CD4-positive, CD25-positive, alpha-beta regulatory T cell (primary cell): ENCODE measurements at regions not wholly inside any gene's neighbourhood (a gene's known extent, or its start where the extent isn't known, plus 50 kb on each side); places are given as distances from the start of the nearest gene placed in this dataset.

Source experiments
- ATAC-seq, 2 donors: fragments of 150-1000 bp; cut with Tn5 transposase; one replicate each; pipeline ENCODE4 v1.10.0; 2021; ENCODE audit warnings: low read depth in 2 of 2, moderate number of reproducible peaks in 2 of 2, moderate library complexity in 1 of 2
- DNase-seq, 3 donors: peaks; one replicate each; pipeline versions ENCODE4 v3.0.0 to v3.0.0-alpha.2; 2012 to 2022; ENCODE audit warnings: mixed read lengths in 1 of 3
- H3K27ac ChIP-seq: one replicate; pipeline ENCODE4 v1.7.0; 2013; ENCODE audit warnings: mild to moderate bottlenecking, low read length; ENCODE audit not compliant: insufficient read depth, poor library complexity, severe bottlenecking
- H3K27me3 ChIP-seq: one replicate; pipeline ENCODE4 v1.7.0; 2013; ENCODE audit warnings: low read length; ENCODE audit not compliant: control insufficient read depth, insufficient read depth
- H3K36me3 ChIP-seq: one replicate; pipeline ENCODE4 v1.7.0; 2013; ENCODE audit warnings: mild to moderate bottlenecking, low read length, moderate library complexity; ENCODE audit not compliant: control insufficient read depth, insufficient read depth
- H3K4me1 ChIP-seq: 2 replicates; pipeline ENCODE4 v1.7.0; 2013; ENCODE audit warnings: mild to moderate bottlenecking, low read length; ENCODE audit not compliant: insufficient read depth, control insufficient read depth, poor library complexity, severe bottlenecking
- H3K4me3 ChIP-seq: one replicate; pipeline ENCODE4 v1.7.0; 2013; ENCODE audit warnings: low read depth, mild to moderate bottlenecking, low read length, moderate library complexity
- H3K9me3 ChIP-seq, 2 experiments: 1 replicate in 1 of 2; 2 replicates in 1 of 2; pipeline ENCODE4 v1.7.0; 2013; ENCODE audit warnings: low read length in 2 of 2, mild to moderate bottlenecking in 1 of 2, moderate library complexity in 1 of 2; ENCODE audit not compliant: control insufficient read depth in 2 of 2
- H3K27ac Mint-ChIP-seq, 3 donors: one replicate each; pipeline ENCODE4 v1.8.0; 2020 to 2022; ENCODE audit warnings: mild to moderate bottlenecking in 3 of 3, mixed read lengths in 3 of 3, moderate library complexity in 2 of 3
- H3K27me3 Mint-ChIP-seq: one replicate; pipeline ENCODE4 v1.8.0; 2022; ENCODE audit warnings: mild to moderate bottlenecking, mixed read lengths
- H3K36me3 Mint-ChIP-seq: one replicate; pipeline ENCODE4 v1.8.0; 2020; ENCODE audit warnings: mixed read lengths
- H3K4me1 Mint-ChIP-seq, 4 donors: one replicate each; pipeline ENCODE4 v1.8.0; 2020 to 2022; ENCODE audit warnings: mixed read lengths in 4 of 4, mild to moderate bottlenecking in 1 of 4
- H3K4me3 Mint-ChIP-seq, 4 donors: one replicate each; pipeline ENCODE4 v1.8.0; 2020 to 2022; ENCODE audit warnings: mild to moderate bottlenecking in 4 of 4, mixed read lengths in 4 of 4, moderate library complexity in 3 of 4
- H3K9me3 Mint-ChIP-seq, 7 donors: one replicate each; pipeline ENCODE4 v1.8.0; 2020 to 2022; ENCODE audit warnings: mixed read lengths in 7 of 7, mild to moderate bottlenecking in 3 of 7, moderate library complexity in 2 of 7

GRCh38 chr3:176554791-176555654 lies 642.3 kb downstream of the TBL1XR1 start:
- H3K4me3 ChIP-seq: no peak overlapping the region

GRCh38 chr3:176554264-176554663 lies 643.0 kb downstream of the TBL1XR1 start:
- H3K4me1 Mint-ChIP-seq: no peaks in the 10 kb centered on the region
- peaks cover 0 to 1% (median 0%) of the 10 kb centered on the region in 7 donors for H3K9me3 Mint-ChIP-seq
- H3K4me3 Mint-ChIP-seq: no peak overlapping the region
- Histone ChIP-seq H3K36me3 (no peaks in the 10 kb centered on the region), H3K4me1 (no peaks in the 10 kb centered on the region), H3K27me3 (no peaks in the 10 kb centered on the region), H3K9me3 (no peaks in the 10 kb centered on the region), H3K4me3 (no peak overlapping the region), H3K27ac (no peak overlapping the region)
- no peak overlapping the region for H3K27ac Mint-ChIP-seq
- no peaks in the 10 kb centered on the region for H3K27me3 Mint-ChIP-seq
- DNase-seq (no peak), ATAC-seq (no peak)
- no peaks in the 10 kb centered on the region for H3K36me3 Mint-ChIP-seq

More at GRCh38 chr3:176554791-176555654, 642.3 kb downstream of the TBL1XR1 start:
- Mint-ChIP-seq H3K27me3 (no peaks in the 10 kb centered on the region), H3K9me3 (peaks cover 0 to 3% (median 0%) of the 10 kb centered on the region in 7 donors), H3K27ac (no peak overlapping the region), H3K4me3 (no peak overlapping the region), H3K36me3 (no peaks in the 10 kb centered on the region), H3K4me1 (no peaks in the 10 kb centered on the region)
- no peaks in the 10 kb centered on the region for H3K9me3 ChIP-seq
- H3K27me3 ChIP-seq: no peaks in the 10 kb centered on the region
- DNase-seq (no peak), ATAC-seq (no peak)
- H3K27ac ChIP-seq: no peak overlapping the region
- no peaks in the 10 kb centered on the region for H3K36me3 ChIP-seq
- H3K4me1 ChIP-seq: no peaks in the 10 kb centered on the region

GRCh38 chr3:176526942-176527341 lies 670.3 kb downstream of the TBL1XR1 start:
- Mint-ChIP-seq H3K27me3 (no peaks in the 10 kb centered on the region), H3K4me3 (no peak overlapping the region), H3K9me3 (peaks cover 0 to 24% (median 7%) of the 10 kb centered on the region in 7 donors), H3K36me3 (no peaks in the 10 kb centered on the region), H3K4me1 (no peaks in the 10 kb centered on the region), H3K27ac (no peak overlapping the region)
- DNase-seq (no peak), ATAC-seq (no peak)
- Histone ChIP-seq H3K4me3 (no peak overlapping the region), H3K27me3 (no peaks in the 10 kb centered on the region), H3K36me3 (no peaks in the 10 kb centered on the region), H3K4me1 (no peaks in the 10 kb centered on the region), H3K9me3 (peaks cover 0 to 8% of the 10 kb centered on the region in 2 experiments), H3K27ac (no peak overlapping the region)

GRCh38 chr3:176526225-176526624 lies 671.1 kb downstream of the TBL1XR1 start:
- Histone ChIP-seq H3K4me1 (no peaks in the 10 kb centered on the region), H3K4me3 (no peak overlapping the region), H3K9me3 (peaks cover 0 to 8% of the 10 kb centered on the region in 2 experiments), H3K27me3 (no peaks in the 10 kb centered on the region), H3K36me3 (no peaks in the 10 kb centered on the region), H3K27ac (no peak overlapping the region)
- H3K27me3 Mint-ChIP-seq: no peaks in the 10 kb centered on the region
- DNase-seq: no peak
- no peaks in the 10 kb centered on the region for H3K4me1 Mint-ChIP-seq
- no peak overlapping the region for H3K27ac Mint-ChIP-seq
- H3K4me3 Mint-ChIP-seq: no peak overlapping the region
- no peaks in the 10 kb centered on the region for H3K36me3 Mint-ChIP-seq
- no peak for ATAC-seq
- peaks cover 0 to 21% (median 6%) of the 10 kb centered on the region in 7 donors for H3K9me3 Mint-ChIP-seq

GRCh38 chr3:176523114-176523513 lies 674.2 kb downstream of the TBL1XR1 start:
- Mint-ChIP-seq H3K9me3 (peaks cover 0 to 21% (median 4%) of the 10 kb centered on the region in 7 donors), H3K4me1 (no peaks in the 10 kb centered on the region), H3K4me3 (no peak overlapping the region), H3K36me3 (no peaks in the 10 kb centered on the region), H3K27ac (no peak overlapping the region), H3K27me3 (no peaks in the 10 kb centered on the region)
- Histone ChIP-seq H3K36me3 (no peaks in the 10 kb centered on the region), H3K9me3 (no peaks in the 10 kb centered on the region), H3K27me3 (no peaks in the 10 kb centered on the region), H3K27ac (no peak overlapping the region), H3K4me3 (no peak overlapping the region), H3K4me1 (no peaks in the 10 kb centered on the region)
- ATAC-seq (no peak), DNase-seq (no peak)

- Histone ChIP-seq H3K27me3 (no peaks in the 10 kb centered on the region), H3K4me3 (no peak overlapping the region), H3K27ac (no peak overlapping the region), H3K36me3 (no peaks in the 10 kb centered on the region), H3K4me1 (no peaks in the 10 kb centered on the region), H3K9me3 (no peaks in the 10 kb centered on the region)
- Mint-ChIP-seq H3K27me3 (no peaks in the 10 kb centered on the region), H3K36me3 (no peaks in the 10 kb centered on the region), H3K4me3 (no peak overlapping the region), H3K4me1 (no peaks in the 10 kb centered on the region), H3K9me3 (peaks cover 0 to 17% (median 4%) of the 10 kb centered on the region in 7 donors), H3K27ac (no peak overlapping the region)
- DNase-seq (no peak), ATAC-seq (no peak)
Observed at GRCh38 chr3:176522436-176522835, 674.8 kb downstream of the TBL1XR1 start.

GRCh38 chr3:176521531-176522175 lies 675.6 kb downstream of the TBL1XR1 start:
- H3K27ac ChIP-seq: no peak overlapping the region
- H3K4me3 Mint-ChIP-seq: no peak overlapping the region
- H3K27me3 Mint-ChIP-seq: no peaks in the 10 kb centered on the region
- H3K4me1 Mint-ChIP-seq: no peaks in the 10 kb centered on the region
- H3K36me3 ChIP-seq: no peaks in the 10 kb centered on the region
- no peak overlapping the region for H3K4me3 ChIP-seq
- no peaks in the 10 kb centered on the region for H3K36me3 Mint-ChIP-seq
- H3K9me3 Mint-ChIP-seq: peaks cover 0 to 17% (median 6%) of the 10 kb centered on the region in 7 donors
- H3K9me3 ChIP-seq: no peaks in the 10 kb centered on the region
- H3K27me3 ChIP-seq: no peaks in the 10 kb centered on the region
- no peaks in the 10 kb centered on the region for H3K4me1 ChIP-seq
- ATAC-seq (no peak), DNase-seq (no peak)
- H3K27ac Mint-ChIP-seq: no peak overlapping the region
